ENCODE measurements at regions not wholly inside any gene's neighbourhood (a gene's known extent, or its start where the extent isn't known, plus 50 kb on each side); places are given as distances from the start of the nearest gene placed in this dataset.

- TF ChIP-seq ZNF274 (IDR thresholded peaks at IDR 0.05; ENCODE audit: low read depth, low read length) (no peak), SUZ12 (IDR thresholded peaks at IDR 0.05; ENCODE audit: extremely low read depth, insufficient read depth, insufficient read length) (no peak)
Measured at GRCh38 chr2:196399096-196399495, 227.7 kb upstream of the STK17B start.
